NOMO-1 treated with DMSO at 0.1 percent for 48 hours (cell line): ENCODE measurements at regions not wholly inside any gene's neighbourhood (a gene's known extent, or its start where the extent isn't known, plus 50 kb on each side); places are given as distances from the start of the nearest gene placed in this dataset.

Source experiments
- DNase-seq: peaks from one replicate; lab custom pipeline; 2025; ENCODE audit not compliant: unreplicated experiment; lab: John Stamatoyannopoulos, UW

- no peak for DNase-seq
These were observed 335.4 kb downstream of the DHX15 start for GRCh38 chr4:24248674-24249630.

GRCh38 chr4:24245491-24245820 is 338.9 kb downstream of the DHX15 start:
- DNase-seq: no peak

DNA sequence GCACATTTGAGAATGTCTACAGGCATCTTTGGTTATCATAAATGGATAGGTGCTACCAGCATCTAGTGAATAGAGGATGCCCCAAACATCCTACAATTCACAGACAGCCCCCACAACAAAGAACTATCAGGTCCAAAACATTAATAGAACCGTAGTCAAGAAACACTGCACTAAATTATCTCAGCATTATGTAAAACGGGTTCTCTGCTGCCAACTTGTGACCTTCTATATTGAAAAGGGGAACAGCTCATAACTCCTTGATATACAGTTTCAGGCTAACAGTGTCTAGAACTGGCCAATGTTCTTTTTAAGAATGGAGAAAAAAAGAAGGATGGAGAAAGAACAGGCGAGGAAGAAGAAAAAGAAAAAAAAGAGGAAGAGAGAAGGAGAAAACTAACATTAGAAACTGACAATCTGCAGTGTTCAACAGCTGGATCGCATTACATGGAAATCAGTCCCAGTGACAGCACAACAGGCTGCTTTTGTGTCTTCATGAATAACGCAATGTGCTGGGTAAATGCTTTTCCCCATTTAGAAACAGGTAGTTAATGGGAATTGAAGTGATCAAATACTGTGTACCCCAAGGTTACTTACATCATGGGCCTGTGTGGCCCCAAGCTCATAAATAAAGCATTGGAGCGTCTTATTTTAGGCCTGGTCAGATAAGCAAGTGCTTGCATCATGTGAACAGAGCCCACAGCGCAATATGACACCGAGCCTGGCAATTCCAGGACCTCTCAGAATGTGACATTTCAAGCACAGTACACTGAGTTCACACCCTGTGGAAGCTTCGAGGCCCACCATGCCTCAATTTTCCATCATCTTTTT is 339.5 kb downstream of the DHX15 start:
- DNase-seq: no peak

GRCh38 chr4:24243641-24244040 is 340.7 kb downstream of the DHX15 start:
- DNase-seq: no peak

- no peak for DNase-seq
These were observed 342.8 kb downstream of the DHX15 start for GRCh38 chr4:24241511-24241910.

DNA sequence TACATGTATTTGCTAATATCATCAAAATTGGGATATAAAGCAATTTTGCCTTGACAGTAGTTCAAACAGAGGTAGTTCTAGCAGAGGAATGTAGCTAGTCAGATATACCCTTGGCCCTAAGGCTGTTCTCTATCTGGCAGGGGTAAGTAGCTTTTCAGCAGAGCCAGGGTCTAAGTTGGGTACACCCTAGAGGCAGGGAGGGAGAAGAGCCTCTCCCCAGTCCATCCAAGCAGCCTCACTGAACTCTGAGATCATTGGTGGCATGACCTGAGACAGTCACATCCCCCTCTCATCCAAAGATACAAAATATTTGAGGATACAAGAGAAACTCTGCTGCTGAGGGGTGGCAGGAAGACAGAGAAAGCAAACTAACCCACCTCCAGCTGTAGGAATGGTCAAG is 343.7 kb downstream of the DHX15 start:
- DNase-seq: no peak

DNA sequence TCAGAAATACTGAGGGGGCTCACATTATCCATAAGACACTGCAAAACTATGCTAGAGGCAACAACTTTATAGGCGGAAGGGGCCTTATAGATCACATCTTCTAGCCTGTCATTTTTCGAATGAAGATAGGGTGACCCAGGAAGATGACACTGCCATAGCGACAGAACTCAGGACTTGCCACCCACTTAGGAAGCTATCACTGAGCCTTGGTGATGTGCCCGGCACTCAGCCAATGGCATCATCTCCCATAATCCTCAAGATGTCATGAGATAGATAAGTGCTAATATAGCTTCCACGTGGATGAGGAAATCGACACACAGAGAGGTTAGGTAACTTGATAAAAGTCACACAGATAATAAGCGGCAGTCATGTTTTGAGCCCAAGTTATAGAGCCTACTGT is 346.6 kb downstream of the DHX15 start:
- no peak for DNase-seq

- DNase-seq: no peak
These were observed 346.7 kb upstream of the PPARGC1A start for GRCh38 chr4:24236532-24236931.

- no peak for DNase-seq
These were observed 346.3 kb upstream of the PPARGC1A start for GRCh38 chr4:24236120-24236519.

DNA sequence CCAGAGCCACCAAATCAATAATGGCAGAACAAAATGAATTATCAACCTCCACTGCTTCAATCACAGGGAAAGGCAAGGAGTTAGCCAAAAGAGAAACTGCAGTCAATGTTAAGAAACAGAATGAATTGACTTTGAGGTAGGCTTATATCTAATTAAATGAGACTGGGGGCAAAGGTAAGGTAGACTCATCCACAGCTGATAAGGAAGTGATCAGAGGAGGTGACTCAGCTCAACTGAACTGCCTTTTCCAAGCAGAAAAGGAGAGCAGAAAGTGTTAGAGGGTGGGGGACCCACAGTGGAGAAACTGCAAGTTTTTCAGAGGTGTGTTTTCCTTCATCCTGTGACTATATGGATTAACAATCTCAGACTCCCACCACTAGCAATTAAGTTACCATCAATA is 345.8 kb upstream of the PPARGC1A start:
- no peak for DNase-seq

DNA sequence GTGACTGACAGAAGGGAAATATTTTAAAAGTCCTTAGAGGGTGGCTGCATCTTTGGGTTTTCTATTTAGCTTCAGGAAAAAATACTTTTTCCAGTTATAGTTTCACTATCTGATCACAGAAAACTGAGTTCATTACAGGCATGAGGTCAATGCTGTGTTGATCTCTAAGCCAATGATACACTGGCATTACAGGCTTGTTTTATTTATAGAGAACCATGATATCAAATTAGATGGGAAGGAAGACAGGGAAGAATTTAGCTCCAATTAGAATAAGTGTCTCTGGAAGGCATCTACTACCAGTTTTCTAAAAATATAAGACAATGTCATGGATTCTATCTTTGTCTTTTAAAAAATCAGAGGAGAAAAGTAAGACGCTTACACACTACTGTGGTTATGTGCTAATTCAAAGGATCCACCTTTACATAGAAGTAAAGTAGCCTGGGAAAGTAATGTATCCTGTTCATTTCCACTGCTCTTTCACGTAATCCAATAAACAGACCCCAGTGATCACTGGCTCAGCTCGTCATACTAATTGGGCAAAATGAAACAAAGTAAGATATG is 344.5 kb upstream of the PPARGC1A start:
- no peak for DNase-seq

- no peak for DNase-seq
These were observed 341.1 kb upstream of the PPARGC1A start for GRCh38 chr4:24230955-24231354.

DNA sequence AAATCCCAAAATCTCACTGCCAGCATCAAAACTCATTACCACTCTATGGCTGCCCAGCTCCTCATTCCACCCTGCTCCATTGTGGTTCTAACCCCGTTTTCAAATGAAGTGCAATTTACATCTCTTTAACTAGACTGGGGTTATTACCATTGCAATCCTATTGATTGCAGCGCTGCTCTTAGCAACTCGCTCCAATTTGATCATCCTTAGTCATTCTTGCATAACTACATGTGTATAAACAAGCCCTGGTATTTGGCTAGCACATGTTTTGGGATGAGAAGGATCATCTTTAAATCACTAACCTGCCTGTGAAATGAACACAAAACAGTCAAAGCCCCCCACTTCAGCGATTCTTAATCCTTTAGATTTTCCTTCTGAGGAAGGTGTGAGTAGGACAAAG is 340.1 kb upstream of the PPARGC1A start:
- no peak for DNase-seq

- no peak for DNase-seq
These were observed 338.8 kb upstream of the PPARGC1A start for GRCh38 chr4:24228692-24229091.

DNA sequence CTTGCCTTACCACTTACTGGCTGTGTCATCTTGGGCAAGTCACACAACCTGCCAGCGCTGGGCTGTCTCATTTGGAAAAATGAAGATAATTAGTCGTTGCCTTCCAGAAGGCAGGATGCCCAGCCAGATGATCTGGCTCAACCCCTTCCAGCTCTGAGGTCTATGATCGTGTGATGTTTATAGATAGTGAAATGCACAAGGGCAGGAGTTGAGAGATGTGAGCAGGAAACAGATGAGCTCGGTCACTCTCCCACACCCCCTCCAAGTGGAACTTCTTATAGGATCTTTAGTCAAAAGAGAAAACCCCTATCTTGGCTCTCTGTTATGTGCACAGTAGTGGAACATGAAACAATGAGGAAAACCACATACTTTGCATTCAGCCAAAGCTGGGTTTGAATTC is 336.8 kb upstream of the PPARGC1A start:
- DNase-seq: no peak

DNA sequence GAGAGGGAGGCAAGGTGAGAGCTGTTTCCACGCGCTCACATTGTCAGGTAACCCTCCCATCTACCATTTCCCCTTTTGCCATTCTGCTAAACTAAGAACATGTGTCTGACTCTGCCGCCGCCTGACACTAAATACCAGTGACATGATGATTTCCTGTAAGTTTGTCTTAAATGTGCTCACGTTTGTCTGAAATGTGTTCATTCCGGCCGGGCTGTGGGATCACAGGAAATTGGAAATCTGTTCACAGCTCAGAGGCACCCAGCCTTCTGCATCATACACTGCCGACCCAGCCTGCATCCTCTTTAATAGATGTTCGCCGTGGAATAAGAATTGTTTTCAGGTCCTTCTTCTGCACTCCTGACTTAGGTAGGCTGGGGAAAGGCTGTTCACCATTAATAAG is 336.2 kb upstream of the PPARGC1A start:
- no peak for DNase-seq

DNA sequence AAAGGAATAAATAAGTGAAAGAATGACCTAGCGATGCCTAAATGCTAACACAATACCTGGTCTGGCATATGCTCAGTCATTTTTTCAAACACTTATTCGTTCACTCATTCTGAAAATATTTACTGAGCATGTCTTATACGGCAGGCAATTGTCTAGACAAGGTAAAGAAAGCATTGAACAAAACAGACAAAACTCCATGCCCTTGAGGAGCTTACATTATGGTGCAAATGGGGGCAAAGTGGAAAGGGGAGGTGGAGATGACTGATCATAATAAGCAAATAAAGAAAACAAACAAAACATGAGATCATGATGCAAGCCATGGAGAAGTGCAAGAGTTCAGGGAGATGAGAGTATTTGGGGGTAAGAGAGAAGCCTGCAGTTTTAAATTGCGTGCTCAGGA is 334.6 kb upstream of the PPARGC1A start:
- DNase-seq: no peak

GRCh38 chr4:24219209-24219608 is 329.4 kb upstream of the PPARGC1A start:
- DNase-seq: no peak

GRCh38 chr4:24218566-24218965 is 328.7 kb upstream of the PPARGC1A start:
- no peak for DNase-seq

DNA sequence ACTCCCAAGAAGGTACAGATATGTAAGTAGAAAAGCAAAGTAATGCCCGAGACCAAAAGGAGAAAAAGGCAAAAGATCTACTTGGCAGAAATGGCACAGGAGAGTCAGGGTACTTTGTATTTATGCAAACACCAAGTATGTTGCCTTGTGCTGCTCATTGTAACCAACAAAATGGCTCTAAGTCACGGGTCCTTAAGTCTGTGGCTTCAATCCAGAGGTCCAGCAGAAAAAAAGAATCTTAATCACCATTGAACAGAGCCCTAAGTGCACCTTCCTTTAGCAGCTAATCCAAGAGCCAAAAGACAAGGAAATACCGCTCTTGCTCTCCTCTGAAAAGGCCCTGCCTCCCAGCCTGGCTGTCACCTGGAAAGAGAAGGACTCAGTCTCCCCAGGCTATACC is 324.9 kb upstream of the PPARGC1A start:
- DNase-seq: no peak

DNA sequence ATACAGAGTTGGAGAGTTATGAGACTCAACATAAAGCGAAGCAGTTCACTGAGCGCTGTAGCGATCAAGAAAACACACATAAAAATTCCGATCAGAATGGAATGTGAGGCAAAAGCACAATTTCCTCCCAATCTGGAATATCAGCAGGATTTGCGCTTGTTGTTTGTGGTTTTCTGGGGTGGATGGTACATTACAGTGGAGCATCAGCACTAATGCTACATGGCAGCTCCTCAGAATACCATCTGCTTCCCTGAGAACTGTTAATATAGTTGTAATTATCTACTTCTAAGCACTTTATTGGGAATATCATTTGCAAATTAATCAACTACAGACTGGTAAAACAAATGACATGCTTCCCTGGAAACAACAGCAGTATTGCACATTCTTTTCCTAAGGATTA is 324.1 kb upstream of the PPARGC1A start:
- DNase-seq: no peak

- DNase-seq: no peak
These were observed 322.8 kb upstream of the PPARGC1A start for GRCh38 chr4:24212642-24213041.
